GM12878 (cell line): ENCODE measurements at regions not wholly inside any gene's neighbourhood (a gene's known extent, or its start where the extent isn't known, plus 50 kb on each side); places are given as distances from the start of the nearest gene placed in this dataset.

ENCODE experiments used
- ATAC-seq: fragments of 200-7000 bp; cut with Tn5 transposase; 3 replicates; pipeline ENCODE4 v1.9.1; 2020; ENCODE audit warnings: mild to moderate bottlenecking, moderate library complexity
- BruUV-seq: library from RNA; stranded (reverse); fragments of 400-500 nt; replicated peaks from 2 replicates; lab custom pipeline; 2021; lab: Mats Ljungman, UMichigan
- CTCF ChIA-PET: fragments of 300-600 bp; sonication (Branson Sonifier 250); formaldehyde crosslinking; extraction: SDS; loops from one replicate; lab custom pipeline; 2021; ENCODE audit warnings: inconsistent platforms; lab: Yijun Ruan, JAX
- POLR2A ChIA-PET: fragments of 350-600 bp; formaldehyde crosslinking; extraction: SDS; loops from one replicate; lab custom pipeline; 2021; ENCODE audit warnings: inconsistent platforms; lab: Charles Lee
- RAD21 ChIA-PET: fragments of 300-600 bp; sonication (Branson Sonifier 250); formaldehyde crosslinking; loops from one replicate; lab custom pipeline; 2023; ENCODE audit warnings: antibody characterized with exemption; ENCODE audit not compliant: unreplicated experiment; lab: Charles Lee
- SMC1A ChIA-PET: fragments of 300-600 bp; sonication (Branson Sonifier 250); formaldehyde crosslinking; loops from one replicate; lab custom pipeline; 2023; ENCODE audit not compliant: unreplicated experiment, uncharacterized antibody; lab: Charles Lee
- DNase-seq: peaks from one replicate; pipeline ENCODE4 v3.0.0-alpha.2; 2011; ENCODE audit warnings: low read depth, low spot score
- FAIRE-seq: peaks from 3 replicates; lab custom pipeline; 2011; peaks lifted over from hg19 to GRCh38; lab: Jason Lieb, UNC
- H2AFZ ChIP-seq: 2 replicates; pipeline ENCODE4 v1.6.0; 2011; ENCODE audit warnings: low read depth, low read length, control low read depth; ENCODE audit not compliant: control insufficient read depth
- H3K27ac ChIP-seq: 2 replicates; pipeline ENCODE4 v1.5.1; 2011; ENCODE audit warnings: control low read depth; ENCODE audit not compliant: control insufficient read depth, insufficient read depth
- H3K27me3 ChIP-seq, 2 experiments: replicated peaks in 1 of 2; 2 replicates each; pipeline versions ENCODE4 v1.6.0 to v1.6.1; 2011; ENCODE audit warnings: low read length in 1 of 2; ENCODE audit not compliant: control insufficient read depth in 2 of 2, insufficient read depth in 2 of 2
- H3K36me3 ChIP-seq, 2 experiments: 2 replicates each; pipeline ENCODE4 v1.5.1; 2011; ENCODE audit warnings: low read length in 1 of 2; ENCODE audit not compliant: control insufficient read depth in 2 of 2, insufficient read depth in 2 of 2
- H3K4me1 ChIP-seq: 2 replicates; pipeline ENCODE4 v1.6.1; 2011; ENCODE audit warnings: mild to moderate bottlenecking, low read length, moderate library complexity, mixed read lengths; ENCODE audit not compliant: control insufficient read depth, insufficient read depth
- H3K4me2 ChIP-seq: 2 replicates; pipeline ENCODE4 v1.6.0; 2011; ENCODE audit warnings: control low read depth; ENCODE audit not compliant: control insufficient read depth, insufficient read depth
- H3K4me3 ChIP-seq: fragments of 200-600 bp; sonication (generic); 2 replicates; pipeline ENCODE4 v1.5.1; 2016
- H3K79me2 ChIP-seq: 2 replicates; pipeline ENCODE4 v1.6.0; 2011; ENCODE audit warnings: low read length; ENCODE audit not compliant: control insufficient read depth, insufficient read depth
- H3K9ac ChIP-seq: 2 replicates; pipeline ENCODE4 v1.8.0; 2011; ENCODE audit warnings: low read length, control low read depth, mixed read lengths; ENCODE audit not compliant: control insufficient read depth, insufficient read depth
- H3K9me3 ChIP-seq: replicated peaks from 3 replicates; pipeline ENCODE4 v1.5.1; 2011; ENCODE audit warnings: mild to moderate bottlenecking, low read length; ENCODE audit not compliant: control insufficient read depth, insufficient read depth
- H4K20me1 ChIP-seq: 2 replicates; pipeline ENCODE4 v1.6.0; 2011; ENCODE audit not compliant: control insufficient read depth, insufficient read depth
- ATF3 ChIP-seq: IDR thresholded peaks from 2 replicates; pipeline ENCODE4 v1.6.1; 2011; ENCODE audit warnings: low read depth, mild to moderate bottlenecking, low read length, moderate library complexity, borderline replicate concordance; ENCODE audit errors: extremely low read depth
- CEBPB ChIP-seq, 2 experiments: fragments of 150-350 bp in 1 of 2; IDR thresholded peaks; 2 replicates each; pipeline ENCODE4 v1.6.1; 2012 to 2014; ENCODE audit warnings: low read depth in 2 of 2, low read length in 2 of 2, borderline replicate concordance in 1 of 2, inconsistent platforms in 1 of 2
- CREB1 ChIP-seq: IDR thresholded peaks from 2 replicates; pipeline ENCODE4 v1.6.1; 2012; ENCODE audit warnings: low read depth, mild to moderate bottlenecking, inconsistent platforms
- E4F1 ChIP-seq: fragments of 450-650 bp; IDR thresholded peaks from 2 replicates; pipeline ENCODE4 v1.6.1; 2018; ENCODE audit warnings: borderline replicate concordance, mild to moderate bottlenecking; ENCODE audit not compliant: partially characterized antibody
- IRF3 ChIP-seq: fragments of 450-650 bp; IDR thresholded peaks from 2 replicates; pipeline ENCODE4 v1.6.1; 2014; ENCODE audit warnings: mild to moderate bottlenecking
- MAX ChIP-seq: IDR thresholded peaks from 2 replicates; pipeline ENCODE4 v1.6.1; 2012; ENCODE audit warnings: low read depth, low read length, improper control_type of control experiment
- RAD21 ChIP-seq: IDR thresholded peaks from 2 replicates; pipeline ENCODE4 v1.6.1; 2011; ENCODE audit warnings: mild to moderate bottlenecking, low read depth, low read length, moderate library complexity; ENCODE audit not compliant: insufficient read depth
- RBBP5 ChIP-seq: fragments of 200-600 bp; sonication (generic); conservative IDR thresholded peaks from 2 replicates; pipeline ENCODE4 v1.6.1; 2016
- RCOR1 ChIP-seq: conservative IDR thresholded peaks from 2 replicates; pipeline ENCODE4 v1.6.1; 2012; ENCODE audit warnings: low read depth, low read length, improper control_type of control experiment
- RFX5 ChIP-seq: IDR thresholded peaks from 2 replicates; pipeline ENCODE4 v1.6.1; 2011; ENCODE audit warnings: low read depth, low read length, improper control_type of control experiment
- SMAD5 ChIP-seq: IDR thresholded peaks from 2 replicates; pipeline ENCODE4 v1.6.1; 2016; ENCODE audit warnings: antibody characterized with exemption, low read depth
- STAT1 ChIP-seq: fragments of 450-650 bp; conservative IDR thresholded peaks from 2 replicates; pipeline ENCODE4 v1.6.1; 2014; ENCODE audit warnings: antibody characterized with exemption, mild to moderate bottlenecking
- TAF1 ChIP-seq: IDR thresholded peaks from 2 replicates; pipeline ENCODE4 v1.6.1; 2011; ENCODE audit warnings: mild to moderate bottlenecking, low read depth, low read length, borderline replicate concordance
- TCF12 ChIP-seq: IDR thresholded peaks from 2 replicates; pipeline ENCODE4 v1.6.1; 2011; ENCODE audit warnings: low read depth, mild to moderate bottlenecking, low read length
- TCF3 ChIP-seq: IDR thresholded peaks from 2 replicates; pipeline ENCODE4 v1.6.1; 2012; ENCODE audit warnings: low read depth, mild to moderate bottlenecking, low read length, borderline replicate concordance; ENCODE audit not compliant: insufficient read depth
- ZBTB11 ChIP-seq: fragments of 450-650 bp; formaldehyde crosslinking; IDR thresholded peaks from 2 replicates; pipeline ENCODE4 v1.5.0; 2022; ENCODE audit warnings: mild to moderate bottlenecking, missing genetic modification characterization
- ZSCAN29 ChIP-seq: fragments of 450-650 bp; IDR thresholded peaks from 2 replicates; pipeline ENCODE4 v1.6.1; 2017; ENCODE audit warnings: mild to moderate bottlenecking, moderate library complexity
- WGBS: methylation state at CpG from one replicate; pipeline ENCODE4 v1.1.6; 2016; ENCODE audit warnings: low lambda C conversion rate; ENCODE audit not compliant: insufficient replicate concordance, insufficient coverage; ENCODE audit errors: missing lambda C conversion rate; 5-methylcytosine and 5-hydroxymethylcytosine counted together
- in situ Hi-C: fragments of 300-500 bp; cut with MboI; formaldehyde crosslinking; loops from 9 replicates; pipeline ENCODE4 v1.14.3; 2018; ENCODE audit warnings: mixed read lengths
- intact Hi-C: fragments of 100-400 bp; cut with micrococcal nuclease; formaldehyde crosslinking; loops from one replicate; pipeline ENCODE4 v1.14.2; 2022; ENCODE audit not compliant: unreplicated experiment

- POLR2A ChIA-PET, result no interaction called here
- no peak overlapping the region for H3K27ac ChIP-seq
- H3K9me3 ChIP-seq, result no peaks in the 10 kb centered on the region
- in situ Hi-C loops (no loop called here), intact Hi-C loops (no loop called here)
- no peak overlapping the region for H3K4me3 ChIP-seq
- ATAC-seq, result no peak
- H3K79me2 ChIP-seq, result no peaks in the 10 kb centered on the region
- H4K20me1 ChIP-seq, result no peaks in the 10 kb centered on the region
- CTCF ChIA-PET, result no interaction called here
- no peaks in the 10 kb centered on the region for H3K36me3 ChIP-seq
- BruUV-seq, result no TSS peak
- H3K9ac ChIP-seq, result no peak overlapping the region
- FAIRE-seq, result no peak
- RAD21 ChIA-PET, result no interaction called here
- WGBS, result 50% methylated on average over 6 of the region's 6 CpGs
- no peak overlapping the region for H2AFZ ChIP-seq
- no peak for DNase-seq
- no peak overlapping the region for H3K4me2 ChIP-seq
- SMC1A ChIA-PET, result no interaction called here
- no peaks in the 10 kb centered on the region for H3K4me1 ChIP-seq
- no peaks in the 10 kb centered on the region; a peak in 3 of 4 replicates for H3K27me3 ChIP-seq
- TF ChIP-seq IRF3, result no peak
- TF ChIP-seq ZBTB11 (CRISPR knock-in tag), result no peak
- TF ChIP-seq CREB1, result no peak
- TF ChIP-seq MAX, result no peak
- no peak for TF ChIP-seq TAF1
- TF ChIP-seq ZSCAN29, result no peak
- no peak for TF ChIP-seq RCOR1
- no peak for TF ChIP-seq TCF12
- TF ChIP-seq STAT1, result no peak
- TF ChIP-seq ATF3, result no peak
- no peak for TF ChIP-seq SMAD5
- TF ChIP-seq E4F1, result no peak
- no peak for TF ChIP-seq RBBP5
- no peak for TF ChIP-seq TCF3
- TF ChIP-seq RFX5, result no peak
- TF ChIP-seq CEBPB (IDR thresholded peaks at IDR 0.05; ENCODE audit: borderline replicate concordance in 1 of 2, low read depth in 2 of 2, low read length in 2 of 2), result no peak
- no peak for TF ChIP-seq RAD21
Observed at GRCh38 chr6:40678941-40679340, 91.8 kb upstream of the LRFN2 start.
